ENCODE measurements at regions not wholly inside any gene's neighbourhood (a gene's known extent, or its start where the extent isn't known, plus 50 kb on each side); places are given as distances from the start of the nearest gene placed in this dataset.

GRCh38 chr11:76270389-76270788, 64.1 kb upstream of the WNT11 start:
- CTCF ChIA-PET, result interaction anchor here (1.8 to 2.0 kb wide), 2 partner anchors 49 to 62 kb away, joined by 5 read pairs; no protein-coding TSS in a partner anchor
- H3K27ac Mint-ChIP-seq, result no peak overlapping the region
- no peaks in the 10 kb centered on the region for H3K9me3 Mint-ChIP-seq
- H3K4me3 Mint-ChIP-seq, result no peak overlapping the region
- H3K27me3 Mint-ChIP-seq, result peaks cover 2% of the 10 kb centered on the region
- POLR2A ChIA-PET, result no interaction called here
- no peaks in the 10 kb centered on the region for H3K4me1 Mint-ChIP-seq (ENCODE audit: low read depth)
- no peaks in the 10 kb centered on the region for H3K36me3 Mint-ChIP-seq
- no peak for DNase-seq
- intact Hi-C loops (cut with micrococcal nuclease), result no loop called here

GRCh38 chr11:76269661-76270261, 63.5 kb upstream of the WNT11 start:
- peaks cover 2% of the 10 kb centered on the region for H3K27me3 Mint-ChIP-seq
- H3K36me3 Mint-ChIP-seq, result no peaks in the 10 kb centered on the region
- H3K9me3 Mint-ChIP-seq, result no peaks in the 10 kb centered on the region
- no peak for DNase-seq
- H3K4me1 Mint-ChIP-seq (ENCODE audit: low read depth), result no peaks in the 10 kb centered on the region
- intact Hi-C loops (cut with micrococcal nuclease), result no loop called here
- POLR2A ChIA-PET, result no interaction called here
- H3K4me3 Mint-ChIP-seq, result no peak overlapping the region
- H3K27ac Mint-ChIP-seq, result no peak overlapping the region
- CTCF ChIA-PET, result interaction anchor here (1.1 to 2.0 kb wide), 3 partner anchors 50 to 62 kb away, joined by 4 to 5 read pairs (median 5); no protein-coding TSS in a partner anchor

GRCh38 chr11:76269247-76269646, 62.9 kb upstream of the WNT11 start:
- CTCF ChIA-PET, result interaction anchor here (1.1 to 2.0 kb wide), 3 partner anchors 50 to 62 kb away, joined by 4 to 5 read pairs (median 5); no protein-coding TSS in a partner anchor
- H3K4me1 Mint-ChIP-seq (ENCODE audit: low read depth), result no peaks in the 10 kb centered on the region
- H3K27me3 Mint-ChIP-seq, result peaks cover 2% of the 10 kb centered on the region
- intact Hi-C loops (cut with micrococcal nuclease), result no loop called here
- H3K9me3 Mint-ChIP-seq, result no peaks in the 10 kb centered on the region
- DNase-seq, result no peak
- POLR2A ChIA-PET, result no interaction called here
- no peak overlapping the region for H3K4me3 Mint-ChIP-seq
- no peaks in the 10 kb centered on the region for H3K36me3 Mint-ChIP-seq
- no peak overlapping the region for H3K27ac Mint-ChIP-seq

- Mint-ChIP-seq H3K4me3 (no peak overlapping the region), H3K27ac (no peak overlapping the region), H3K36me3 (no peaks in the 10 kb centered on the region), H3K9me3 (no peaks in the 10 kb centered on the region), H3K27me3 (peaks cover 4% of the 10 kb centered on the region), H3K4me1 (ENCODE audit: low read depth) (no peaks in the 10 kb centered on the region)
- intact Hi-C loops (cut with micrococcal nuclease), result no loop called here
- ChIA-PET POLR2A (no interaction called here), CTCF (no interaction called here)
- DNase-seq, result no peak
These were observed 62.2 kb upstream of the WNT11 start for GRCh38 chr11:76268498-76268897.

GRCh38 chr11:76267556-76267955, 61.3 kb upstream of the WNT11 start:
- H3K4me3 Mint-ChIP-seq, result no peak overlapping the region
- intact Hi-C loops (cut with micrococcal nuclease), result no loop called here
- no peaks in the 10 kb centered on the region for H3K36me3 Mint-ChIP-seq
- H3K4me1 Mint-ChIP-seq (ENCODE audit: low read depth), result no peaks in the 10 kb centered on the region
- no peaks in the 10 kb centered on the region for H3K9me3 Mint-ChIP-seq
- DNase-seq, result no peak
- H3K27ac Mint-ChIP-seq, result no peak overlapping the region
- ChIA-PET POLR2A (no interaction called here), CTCF (interaction anchor here (1.4 kb wide), 1 partner anchor 59 kb away, joined by 3 read pairs; no protein-coding TSS in a partner anchor)
- H3K27me3 Mint-ChIP-seq, result peaks cover 4% of the 10 kb centered on the region

- CTCF ChIA-PET, result interaction anchor here (1.4 to 1.8 kb wide), 2 partner anchors 58 to 59 kb away, joined by 3 to 4 read pairs; no protein-coding TSS in a partner anchor
- H3K9me3 Mint-ChIP-seq, result no peaks in the 10 kb centered on the region
- H3K27ac Mint-ChIP-seq, result no peak overlapping the region
- peaks cover 4% of the 10 kb centered on the region for H3K27me3 Mint-ChIP-seq
- POLR2A ChIA-PET, result no interaction called here
- no peaks in the 10 kb centered on the region for H3K4me1 Mint-ChIP-seq (ENCODE audit: low read depth)
- no peak overlapping the region for H3K4me3 Mint-ChIP-seq
- intact Hi-C loops (cut with micrococcal nuclease), result no loop called here
- DNase-seq, result no peak
- H3K36me3 Mint-ChIP-seq, result no peaks in the 10 kb centered on the region
These were observed 60.2 kb upstream of the WNT11 start for GRCh38 chr11:76266286-76267100.

GRCh38 chr11:76265771-76266241, 59.5 kb upstream of the WNT11 start:
- no peaks in the 10 kb centered on the region for H3K9me3 Mint-ChIP-seq
- intact Hi-C loops (cut with micrococcal nuclease), result no loop called here
- peaks cover 4% of the 10 kb centered on the region for H3K27me3 Mint-ChIP-seq
- H3K4me3 Mint-ChIP-seq, result no peak overlapping the region
- H3K27ac Mint-ChIP-seq, result no peak overlapping the region
- no peaks in the 10 kb centered on the region for H3K36me3 Mint-ChIP-seq
- no peak for DNase-seq
- ChIA-PET CTCF (interaction anchor here (1.8 kb wide), 1 partner anchor 58 kb away, joined by 4 read pairs; no protein-coding TSS in a partner anchor), POLR2A (no interaction called here)
- H3K4me1 Mint-ChIP-seq (ENCODE audit: low read depth), result no peaks in the 10 kb centered on the region

- intact Hi-C loops (cut with micrococcal nuclease), result no loop called here
- Mint-ChIP-seq H3K36me3 (no peaks in the 10 kb centered on the region), H3K27ac (no peak overlapping the region), H3K4me3 (no peak overlapping the region), H3K27me3 (peaks cover 4% of the 10 kb centered on the region), H3K9me3 (no peaks in the 10 kb centered on the region), H3K4me1 (ENCODE audit: low read depth) (no peaks in the 10 kb centered on the region)
- ChIA-PET POLR2A (no interaction called here), CTCF (no interaction called here)
- DNase-seq, result no peak
These were observed 57.4 kb upstream of the WNT11 start for GRCh38 chr11:76263657-76264056.

GRCh38 chr11:76263166-76263565, 56.9 kb upstream of the WNT11 start:
- H3K27me3 Mint-ChIP-seq, result peaks cover 4% of the 10 kb centered on the region
- no peak for DNase-seq
- H3K9me3 Mint-ChIP-seq, result no peaks in the 10 kb centered on the region
- ChIA-PET CTCF (no interaction called here), POLR2A (no interaction called here)
- H3K27ac Mint-ChIP-seq, result no peak overlapping the region
- H3K4me3 Mint-ChIP-seq, result no peak overlapping the region
- no peaks in the 10 kb centered on the region for H3K4me1 Mint-ChIP-seq (ENCODE audit: low read depth)
- intact Hi-C loops (cut with micrococcal nuclease), result no loop called here
- no peaks in the 10 kb centered on the region for H3K36me3 Mint-ChIP-seq

- intact Hi-C loops (cut with micrococcal nuclease), result no loop called here
- Mint-ChIP-seq H3K4me3 (no peak overlapping the region), H3K27me3 (peaks cover 2% of the 10 kb centered on the region), H3K36me3 (no peaks in the 10 kb centered on the region), H3K27ac (no peak overlapping the region), H3K9me3 (no peaks in the 10 kb centered on the region), H3K4me1 (ENCODE audit: low read depth) (no peaks in the 10 kb centered on the region)
- ChIA-PET CTCF (no interaction called here), POLR2A (no interaction called here)
- no peak for DNase-seq
These were observed 54.1 kb upstream of the WNT11 start for GRCh38 chr11:76260296-76260925.

GRCh38 chr11:76259299-76259908, 53.1 kb upstream of the WNT11 start:
- CTCF ChIA-PET, result interaction anchor here (0.6 kb wide), 1 partner anchor 553 kb away, joined by 3 read pairs; no protein-coding TSS in a partner anchor
- no peaks in the 10 kb centered on the region for H3K36me3 Mint-ChIP-seq

GRCh38 chr11:76257074-76257719, 50.9 kb upstream of the WNT11 start:
- CTCF ChIA-PET, result no interaction called here
- Mint-ChIP-seq H3K36me3 (no peaks in the 10 kb centered on the region), H3K27ac (no peak overlapping the region), H3K4me1 (ENCODE audit: low read depth) (no peaks in the 10 kb centered on the region), H3K9me3 (no peaks in the 10 kb centered on the region), H3K27me3 (peaks cover 1% of the 10 kb centered on the region), H3K4me3 (no peak overlapping the region)
- intact Hi-C loops (cut with micrococcal nuclease), result no loop called here
- DNase-seq, result no peak
- POLR2A ChIA-PET, result no interaction called here

More at GRCh38 chr11:76259299-76259908, 53.1 kb upstream of the WNT11 start:
- DNase-seq, result no peak
- POLR2A ChIA-PET, result no interaction called here
- no peaks in the 10 kb centered on the region for H3K9me3 Mint-ChIP-seq
- no peaks in the 10 kb centered on the region for H3K4me1 Mint-ChIP-seq (ENCODE audit: low read depth)
- H3K27me3 Mint-ChIP-seq, result peaks cover 2% of the 10 kb centered on the region
- intact Hi-C loops (cut with micrococcal nuclease), result no loop called here
- no peak overlapping the region for H3K4me3 Mint-ChIP-seq
- no peak overlapping the region for H3K27ac Mint-ChIP-seq
